Neural cell (in vitro differentiated cells): ENCODE measurements at regions not wholly inside any gene's neighbourhood (a gene's known extent, or its start where the extent isn't known, plus 50 kb on each side); places are given as distances from the start of the nearest gene placed in this dataset.

Experiments used
- H2AFZ ChIP-seq: fragments of 200-600, 300-800 bp; sonication (generic), shearing (Covaris generic); 2 replicates; pipeline ENCODE4 v1.6.0; 2014; ENCODE audit warnings: low read depth, mild to moderate bottlenecking, antibody characterized with exemption, low read length, moderate library complexity
- H3F3A ChIP-seq: fragments of 200-600 bp; shearing (Covaris generic); 2 replicates; pipeline ENCODE4 v1.6.1; 2016; ENCODE audit warnings: mild to moderate bottlenecking, moderate library complexity, mixed read lengths, antibody characterized with exemption, low read length; ENCODE audit not compliant: insufficient read depth, poor library complexity, severe bottlenecking
- H3K27ac ChIP-seq: fragments of 200-600, 300-800 bp; sonication (generic), shearing (Covaris generic); 2 replicates; pipeline ENCODE4 v1.5.1; 2014; ENCODE audit warnings: mild to moderate bottlenecking, low read length, moderate library complexity
- H3K27me3 ChIP-seq: fragments of 300-800, 200-600 bp; sonication (generic), shearing (Covaris generic); 2 replicates; pipeline ENCODE4 v1.6.0; 2014; ENCODE audit warnings: mild to moderate bottlenecking, low read depth, low read length, moderate library complexity; ENCODE audit not compliant: insufficient read depth
- H3K36me3 ChIP-seq: fragments of 300-800, 200-600 bp; sonication (generic), shearing (Covaris generic); 2 replicates; pipeline ENCODE4 v1.5.1; 2014; ENCODE audit warnings: mild to moderate bottlenecking, antibody characterized with exemption, low read length, moderate library complexity; ENCODE audit not compliant: insufficient read depth
- H3K4me2 ChIP-seq: fragments of 300-800, 200-600 bp; sonication (generic), shearing (Covaris generic); 2 replicates; pipeline ENCODE4 v1.6.0; 2014; ENCODE audit warnings: mild to moderate bottlenecking, low read length
- H3K4me3 ChIP-seq: fragments of 300-800, 200-600 bp; sonication (generic), shearing (Covaris generic); 2 replicates; pipeline ENCODE4 v1.5.1; 2014; ENCODE audit warnings: mild to moderate bottlenecking, low read length, moderate library complexity
- H3K79me2 ChIP-seq: fragments of 200-600 bp; shearing (Covaris generic); replicated peaks from 2 replicates; pipeline ENCODE4 v1.6.0; 2014; ENCODE audit warnings: mild to moderate bottlenecking, low read length, moderate library complexity; ENCODE audit not compliant: insufficient read depth
- H3K9ac ChIP-seq: fragments of 300-800, 200-600 bp; sonication (generic), shearing (Covaris generic); 2 replicates; pipeline ENCODE4 v1.6.1; 2016; ENCODE audit warnings: mild to moderate bottlenecking, low read length, mixed read lengths
- H3K9me2 ChIP-seq: fragments of 200-600 bp; shearing (Covaris generic); 2 replicates; pipeline ENCODE4 v1.6.1; 2016; ENCODE audit warnings: mild to moderate bottlenecking, low read length, mixed read lengths; ENCODE audit not compliant: insufficient read depth
- H3K9me3 ChIP-seq: fragments of 200-600, 300-800 bp; sonication (generic), shearing (Covaris generic); 2 replicates; pipeline ENCODE4 v1.6.1; 2016; ENCODE audit warnings: mild to moderate bottlenecking, mixed run types, low read length, moderate library complexity, mixed read lengths
- H4K20me1 ChIP-seq: fragments of 200-600 bp; shearing (Covaris generic); 2 replicates; pipeline ENCODE4 v1.6.1; 2016; ENCODE audit warnings: mild to moderate bottlenecking, mixed run types; ENCODE audit not compliant: insufficient read depth
- CTCF ChIP-seq: fragments of 450-650 bp; IDR thresholded peaks from 2 replicates; pipeline ENCODE4 v1.5.1; 2014; ENCODE audit warnings: antibody characterized with exemption, mild to moderate bottlenecking, moderate library complexity; ENCODE audit not compliant: poor library complexity, severe bottlenecking
- EP300 ChIP-seq: fragments of 450-650 bp; conservative IDR thresholded peaks from 2 replicates; pipeline ENCODE4 v1.6.1; 2014; ENCODE audit warnings: antibody characterized with exemption, mild to moderate bottlenecking, moderate library complexity; ENCODE audit not compliant: poor library complexity, severe bottlenecking
- EZH2 ChIP-seq: fragments of 200-600, 300-800 bp; shearing (Covaris generic), sonication (generic); IDR thresholded peaks from 2 replicates; pipeline ENCODE4 v1.6.1; 2014; ENCODE audit warnings: antibody characterized with exemption, low read length, borderline replicate concordance, mild to moderate bottlenecking; ENCODE audit not compliant: insufficient read depth, poor library complexity, severe bottlenecking
- MXI1 ChIP-seq: fragments of 450-650 bp; conservative IDR thresholded peaks from 2 replicates; pipeline ENCODE4 v1.6.1; 2014; ENCODE audit warnings: antibody characterized with exemption, mild to moderate bottlenecking; ENCODE audit not compliant: poor library complexity, severe bottlenecking
- POLR2AphosphoS5 ChIP-seq: IDR thresholded peaks from 2 replicates; pipeline ENCODE4 v1.6.1; 2012
- RAD21 ChIP-seq: fragments of 450-650 bp; conservative IDR thresholded peaks from 2 replicates; pipeline ENCODE4 v1.6.1; 2014; ENCODE audit warnings: antibody characterized with exemption, mild to moderate bottlenecking, moderate library complexity
- REST ChIP-seq: IDR thresholded peaks from 2 replicates; pipeline ENCODE4 v1.6.1; 2012; ENCODE audit warnings: borderline replicate concordance
- SMC3 ChIP-seq: fragments of 450-650 bp; conservative IDR thresholded peaks from 2 replicates; pipeline ENCODE4 v1.6.1; 2014; ENCODE audit warnings: antibody characterized with exemption, mild to moderate bottlenecking, moderate library complexity; ENCODE audit not compliant: poor library complexity
- TAF1 ChIP-seq: IDR thresholded peaks from 2 replicates; pipeline ENCODE4 v1.6.1; 2012; ENCODE audit warnings: low read depth

GRCh38 chr6:67888886-67889681 is 746.0 kb upstream of the ADGRB3 start:
- Histone ChIP-seq H3K4me3 (no peak overlapping the region), H3K27me3 (no peaks in the 10 kb centered on the region), H3K79me2 (no peaks in the 10 kb centered on the region), H3K9me2 (no peaks in the 10 kb centered on the region), H3F3A (no peaks in the 10 kb centered on the region), H4K20me1 (no peaks in the 10 kb centered on the region), H3K27ac (no peak overlapping the region), H3K36me3 (no peaks in the 10 kb centered on the region), H3K9ac (no peak overlapping the region), H3K9me3 (no peaks in the 10 kb centered on the region), H2AFZ (no peak overlapping the region), H3K4me2 (no peak overlapping the region)
- no peak for TF ChIP-seq EZH2
- no peak for TF ChIP-seq POLR2AphosphoS5
- TF ChIP-seq CTCF, result no peak

GRCh38 chr6:67888546-67888885 is 746.6 kb upstream of the ADGRB3 start:
- Histone ChIP-seq H3K27me3 (no peaks in the 10 kb centered on the region), H3K9me3 (no peaks in the 10 kb centered on the region), H3K9me2 (no peaks in the 10 kb centered on the region), H3F3A (no peaks in the 10 kb centered on the region), H3K9ac (no peak overlapping the region), H3K27ac (no peak overlapping the region), H3K4me3 (no peak overlapping the region), H2AFZ (no peak overlapping the region), H3K4me2 (no peak overlapping the region), H4K20me1 (no peaks in the 10 kb centered on the region), H3K79me2 (no peaks in the 10 kb centered on the region), H3K36me3 (no peaks in the 10 kb centered on the region)
- TF ChIP-seq POLR2AphosphoS5 (no peak), EP300 (no peak), EZH2 (no peak), CTCF (no peak), RAD21 (no peak), MXI1 (no peak), SMC3 (no peak), TAF1 (no peak), REST (no peak)
